ENCODE measurements at regions not wholly inside any gene's neighbourhood (a gene's known extent, or its start where the extent isn't known, plus 50 kb on each side); places are given as distances from the start of the nearest gene placed in this dataset.

DNA sequence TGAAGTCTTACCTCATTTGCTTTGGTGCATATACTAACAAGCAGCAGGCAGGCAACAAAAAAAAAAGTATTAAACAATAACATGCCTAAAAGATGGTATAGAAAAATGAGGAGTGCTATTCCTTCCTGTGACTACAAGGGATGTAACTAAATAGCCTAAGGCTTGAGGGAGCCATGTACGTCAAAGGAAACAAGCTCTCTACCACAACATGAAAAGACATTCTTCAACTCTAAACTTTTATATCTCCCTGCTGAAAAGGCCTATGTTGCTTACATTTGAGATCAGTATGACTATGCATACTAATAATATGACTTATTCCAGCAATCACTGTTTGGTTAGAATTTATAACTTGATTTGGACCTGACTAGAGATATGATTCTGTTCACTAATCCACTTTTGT is 347.9 kb downstream of the ADCYAP1 start:
- TF ChIP-seq, protein P1, sequence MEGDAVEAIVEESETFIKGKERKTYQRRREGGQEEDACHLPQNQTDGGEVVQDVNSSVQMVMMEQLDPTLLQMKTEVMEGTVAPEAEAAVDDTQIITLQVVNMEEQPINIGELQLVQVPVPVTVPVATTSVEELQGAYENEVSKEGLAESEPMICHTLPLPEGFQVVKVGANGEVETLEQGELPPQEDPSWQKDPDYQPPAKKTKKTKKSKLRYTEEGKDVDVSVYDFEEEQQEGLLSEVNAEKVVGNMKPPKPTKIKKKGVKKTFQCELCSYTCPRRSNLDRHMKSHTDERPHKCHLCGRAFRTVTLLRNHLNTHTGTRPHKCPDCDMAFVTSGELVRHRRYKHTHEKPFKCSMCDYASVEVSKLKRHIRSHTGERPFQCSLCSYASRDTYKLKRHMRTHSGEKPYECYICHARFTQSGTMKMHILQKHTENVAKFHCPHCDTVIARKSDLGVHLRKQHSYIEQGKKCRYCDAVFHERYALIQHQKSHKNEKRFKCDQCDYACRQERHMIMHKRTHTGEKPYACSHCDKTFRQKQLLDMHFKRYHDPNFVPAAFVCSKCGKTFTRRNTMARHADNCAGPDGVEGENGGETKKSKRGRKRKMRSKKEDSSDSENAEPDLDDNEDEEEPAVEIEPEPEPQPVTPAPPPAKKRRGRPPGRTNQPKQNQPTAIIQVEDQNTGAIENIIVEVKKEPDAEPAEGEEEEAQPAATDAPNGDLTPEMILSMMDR (IDR thresholded peaks at IDR 0.05; ENCODE audit: insufficient read depth, low read depth, low read length): no peak
- no peak for DNase-seq (ENCODE audit: low read depth)
- CTCF ChIA-PET: no interaction called here
- Histone ChIP-seq H3K27me3 (ENCODE audit: control insufficient read depth, insufficient read depth, low read length) (no peaks in the 10 kb centered on the region), H3K4me3 (ENCODE audit: low read depth, low read length) (no peak overlapping the region), H3K36me3 (ENCODE audit: control insufficient read depth, insufficient read depth, low read length) (no peaks in the 10 kb centered on the region)
- POLR2A ChIA-PET: no interaction called here

DNA sequence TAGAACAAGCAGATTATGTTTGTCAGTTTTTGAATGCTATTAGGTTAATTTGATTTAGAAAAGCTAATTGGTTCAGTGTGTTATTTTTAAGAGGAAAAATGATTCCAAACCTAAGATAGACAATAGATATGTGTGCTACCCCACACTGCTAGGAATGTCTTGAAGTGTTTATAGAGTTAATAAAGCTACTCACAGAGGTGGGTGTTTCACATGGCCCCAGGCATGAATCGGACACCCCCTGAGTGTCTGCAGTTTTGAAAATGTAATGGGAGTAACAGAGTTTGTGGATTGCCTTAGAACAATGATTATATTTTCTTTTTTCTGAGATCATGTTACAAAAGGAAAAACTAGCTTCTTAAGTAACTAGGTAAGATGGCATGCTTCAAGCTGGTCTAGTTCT is 348.3 kb downstream of the ADCYAP1 start:
- no peaks in the 10 kb centered on the region for H3K27me3 ChIP-seq (ENCODE audit: control insufficient read depth, insufficient read depth, low read length)

DNA sequence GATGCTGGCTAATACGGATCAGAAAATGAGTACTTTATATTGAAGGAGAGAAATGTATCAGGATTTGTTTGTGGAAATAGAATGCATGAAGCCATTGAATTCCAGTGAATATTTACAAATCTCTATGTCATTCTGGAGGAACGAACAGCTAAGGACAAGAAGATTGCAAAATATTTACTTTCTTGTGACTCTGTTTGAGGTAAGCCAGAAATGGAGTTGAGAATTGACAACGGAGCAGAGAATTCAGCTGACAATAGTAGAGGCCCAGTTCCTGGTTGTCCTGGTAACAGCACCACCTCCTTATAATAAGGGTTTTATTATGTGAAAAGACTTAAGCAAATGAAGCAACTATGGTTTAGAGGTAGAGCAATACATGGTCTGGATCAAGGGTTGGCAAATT is 349.2 kb downstream of the ADCYAP1 start:
- Histone ChIP-seq H3K4me3 (ENCODE audit: low read depth, low read length) (no peak overlapping the region), H3K36me3 (ENCODE audit: control insufficient read depth, insufficient read depth, low read length) (no peaks in the 10 kb centered on the region), H3K27me3 (ENCODE audit: control insufficient read depth, insufficient read depth, low read length) (no peaks in the 10 kb centered on the region)
- TF ChIP-seq, protein P1 (IDR thresholded peaks at IDR 0.05; ENCODE audit: insufficient read depth, low read depth, low read length): no peak
- POLR2A ChIA-PET: no interaction called here
- CTCF ChIA-PET: no interaction called here
- DNase-seq (ENCODE audit: low read depth): no peak

More for the DNA sequence above, 348.3 kb downstream of the ADCYAP1 start:
- ChIA-PET CTCF (no interaction called here), POLR2A (no interaction called here)
- Histone ChIP-seq H3K4me3 (ENCODE audit: low read depth, low read length) (no peak overlapping the region), H3K36me3 (ENCODE audit: control insufficient read depth, insufficient read depth, low read length) (no peaks in the 10 kb centered on the region)
- TF ChIP-seq, protein P1 (IDR thresholded peaks at IDR 0.05; ENCODE audit: insufficient read depth, low read depth, low read length): no peak
- no peak for DNase-seq (ENCODE audit: low read depth)

DNA sequence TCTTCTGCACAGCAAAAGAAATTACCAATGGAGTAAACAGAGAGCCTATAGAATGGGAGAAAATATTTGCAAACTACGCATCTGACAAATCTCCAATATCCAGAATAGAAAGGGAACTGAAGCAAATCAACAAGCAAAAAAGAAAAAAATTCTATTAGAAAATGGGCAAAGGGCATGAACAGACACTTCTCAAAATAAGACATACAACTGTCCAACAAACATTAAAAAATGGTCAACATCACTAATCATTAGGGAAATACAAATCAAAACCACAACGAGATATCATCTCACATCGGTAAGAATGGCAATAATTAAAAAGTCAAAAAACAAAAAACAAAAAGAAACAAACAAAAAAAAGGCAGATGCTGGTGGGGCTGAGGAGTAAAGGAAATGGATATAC is 356.4 kb downstream of the ADCYAP1 start:
- H3K4me3 ChIP-seq (ENCODE audit: low read depth, low read length): no peak overlapping the region
- CTCF ChIA-PET: no interaction called here
- no peak for DNase-seq (ENCODE audit: low read depth)
- TF ChIP-seq, protein P1 (IDR thresholded peaks at IDR 0.05; ENCODE audit: insufficient read depth, low read depth, low read length): no peak
- H3K36me3 ChIP-seq (ENCODE audit: control insufficient read depth, insufficient read depth, low read length): no peaks in the 10 kb centered on the region
- no peaks in the 10 kb centered on the region for H3K27me3 ChIP-seq (ENCODE audit: control insufficient read depth, insufficient read depth, low read length)
- POLR2A ChIA-PET: no interaction called here

DNA sequence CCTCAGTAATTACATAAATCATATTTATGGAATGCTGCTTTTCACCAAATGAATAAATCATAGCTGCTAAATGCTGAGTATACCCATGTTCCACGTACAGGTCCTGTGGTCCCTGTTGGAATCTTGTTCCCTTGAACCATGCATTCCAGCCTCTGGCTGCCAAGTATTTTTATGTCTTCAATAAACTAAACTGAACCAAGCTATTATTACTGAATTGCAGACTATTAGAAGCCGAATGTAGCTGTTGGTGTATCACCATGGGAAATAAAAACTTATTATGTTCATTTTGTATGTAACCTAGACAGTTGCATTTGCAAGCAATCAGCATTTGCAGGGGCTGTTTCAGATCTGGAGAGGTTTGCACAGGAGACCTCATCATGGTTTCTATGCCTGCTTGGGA is 362.4 kb downstream of the ADCYAP1 start:
- DNase-seq (ENCODE audit: low read depth): no peak
- TF ChIP-seq, protein P1 (IDR thresholded peaks at IDR 0.05; ENCODE audit: insufficient read depth, low read depth, low read length): no peak
- H3K27me3 ChIP-seq (ENCODE audit: control insufficient read depth, insufficient read depth, low read length): no peaks in the 10 kb centered on the region
- ChIA-PET CTCF (no interaction called here), POLR2A (no interaction called here)
- H3K4me3 ChIP-seq (ENCODE audit: low read depth, low read length): no peak overlapping the region
- no peaks in the 10 kb centered on the region for H3K36me3 ChIP-seq (ENCODE audit: control insufficient read depth, insufficient read depth, low read length)

Data from BJ (cell line).